GM19043 (cell line): ENCODE measurements at regions not wholly inside any gene's neighbourhood (a gene's known extent, or its start where the extent isn't known, plus 50 kb on each side); places are given as distances from the start of the nearest gene placed in this dataset.

Source experiments
- ATAC-seq: cut with Tn5 transposase; IDR thresholded peaks from one replicate; pipeline ENCODE4 v1.9.1; 2021; ENCODE audit warnings: low read depth; ENCODE audit not compliant: unreplicated experiment

GRCh38 chr1:209375671-209376365, 207.7 kb upstream of the CAMK1G start:
- ATAC-seq = no peak

DNA sequence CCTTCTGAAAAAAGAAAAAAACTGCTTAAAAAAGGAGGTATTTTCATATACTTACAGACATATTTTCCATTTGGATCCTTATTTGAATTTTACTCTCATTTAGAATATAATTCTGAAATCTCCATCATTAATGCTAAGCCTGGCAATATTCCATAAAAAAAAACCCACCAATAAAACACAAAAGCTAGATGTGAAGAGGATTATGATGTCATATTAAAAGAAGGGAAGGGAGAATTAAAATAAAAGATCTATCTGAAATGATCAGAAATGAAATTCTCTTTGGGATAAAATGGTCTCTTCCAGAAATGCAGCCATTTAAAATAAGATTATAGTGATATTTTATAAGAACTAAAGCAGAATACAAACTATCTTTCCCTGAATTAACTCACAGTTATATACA, 206.7 kb upstream of the CAMK1G start:
- ATAC-seq = no peak

GRCh38 chr1:209377995-209378394, 205.5 kb upstream of the CAMK1G start:
- ATAC-seq = no peak

DNA sequence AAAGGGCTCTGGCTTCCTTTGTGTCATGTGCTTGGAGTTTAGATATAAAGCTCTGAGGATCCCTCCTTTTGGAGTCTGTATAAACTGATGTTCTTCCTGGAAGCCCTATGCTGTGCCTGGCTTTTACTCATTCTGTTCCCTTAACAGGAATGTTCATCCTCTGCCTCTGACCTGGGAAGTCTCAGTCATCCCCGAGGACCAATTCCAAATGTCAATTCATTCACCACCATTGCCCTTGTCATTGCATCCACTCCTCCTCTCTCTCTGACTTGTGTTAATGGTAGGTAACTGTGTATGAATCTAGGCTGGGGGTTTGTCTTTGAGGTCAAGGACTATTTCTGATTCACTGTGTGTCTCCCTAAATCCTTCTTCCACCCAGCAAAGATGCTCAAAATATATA, 204.2 kb upstream of the CAMK1G start:
- no peak for ATAC-seq

GRCh38 chr1:209380420-209380819, 203.1 kb upstream of the CAMK1G start:
- ATAC-seq = no peak

GRCh38 chr1:209382231-209383100, 201.0 kb upstream of the CAMK1G start:
- ATAC-seq = no peak

DNA sequence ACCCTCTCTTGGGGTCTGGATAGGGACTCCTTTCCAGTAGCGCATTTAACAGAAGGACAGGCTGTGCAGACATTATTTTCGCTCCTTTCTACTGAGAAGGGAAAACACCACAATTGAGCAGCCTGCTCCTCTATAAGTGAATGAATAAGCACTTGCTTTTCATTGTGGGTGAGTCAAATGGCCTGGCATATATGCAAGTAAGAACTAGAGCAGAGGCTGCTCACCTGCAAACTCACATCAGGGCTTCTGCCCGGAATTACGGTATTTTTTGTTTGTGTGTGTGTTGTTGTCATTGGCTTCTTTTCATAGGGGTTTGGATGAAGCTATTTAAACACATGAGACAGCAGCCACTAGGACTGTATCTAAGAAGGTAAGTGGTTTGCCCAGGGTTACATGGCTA, 200.1 kb upstream of the CAMK1G start:
- ATAC-seq = no peak

DNA sequence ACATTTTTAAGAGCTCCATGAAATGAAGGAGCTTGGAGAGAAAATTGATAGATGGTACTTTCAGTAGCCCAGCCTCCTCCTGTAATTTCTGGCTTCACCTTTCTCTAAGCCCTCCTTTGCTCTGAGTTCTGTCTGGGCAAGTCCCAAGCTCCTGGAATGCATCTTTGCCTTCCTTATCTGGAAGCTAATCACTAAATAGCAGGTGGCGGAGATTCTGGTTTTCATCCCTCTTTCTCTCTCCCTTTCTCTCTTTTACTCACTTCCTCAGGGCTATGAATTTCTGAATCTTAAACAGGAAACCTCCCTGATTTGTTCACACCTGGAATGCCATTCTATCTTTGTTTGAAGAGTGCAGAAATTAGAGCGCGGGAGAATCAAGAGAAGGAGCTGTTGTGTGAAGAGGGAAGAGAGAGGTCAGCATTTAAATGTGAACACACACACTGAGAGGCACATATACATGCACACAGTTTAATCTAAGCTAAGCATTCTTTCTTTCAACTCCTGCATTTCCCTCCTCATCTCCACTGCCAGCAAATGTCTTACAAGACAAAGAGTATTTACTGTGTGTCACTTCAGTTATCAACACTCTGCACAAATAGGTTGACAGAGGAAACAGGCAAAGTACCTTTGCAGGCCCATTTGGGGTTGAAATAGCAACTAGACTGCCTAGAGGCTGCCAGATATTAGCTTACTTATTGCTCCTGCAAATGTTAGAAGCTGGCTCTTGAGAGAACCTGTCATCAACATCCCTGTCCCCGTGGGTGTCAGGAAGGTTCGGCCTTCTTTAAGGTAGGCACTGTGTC, 199.4 kb upstream of the CAMK1G start:
- no peak for ATAC-seq

DNA sequence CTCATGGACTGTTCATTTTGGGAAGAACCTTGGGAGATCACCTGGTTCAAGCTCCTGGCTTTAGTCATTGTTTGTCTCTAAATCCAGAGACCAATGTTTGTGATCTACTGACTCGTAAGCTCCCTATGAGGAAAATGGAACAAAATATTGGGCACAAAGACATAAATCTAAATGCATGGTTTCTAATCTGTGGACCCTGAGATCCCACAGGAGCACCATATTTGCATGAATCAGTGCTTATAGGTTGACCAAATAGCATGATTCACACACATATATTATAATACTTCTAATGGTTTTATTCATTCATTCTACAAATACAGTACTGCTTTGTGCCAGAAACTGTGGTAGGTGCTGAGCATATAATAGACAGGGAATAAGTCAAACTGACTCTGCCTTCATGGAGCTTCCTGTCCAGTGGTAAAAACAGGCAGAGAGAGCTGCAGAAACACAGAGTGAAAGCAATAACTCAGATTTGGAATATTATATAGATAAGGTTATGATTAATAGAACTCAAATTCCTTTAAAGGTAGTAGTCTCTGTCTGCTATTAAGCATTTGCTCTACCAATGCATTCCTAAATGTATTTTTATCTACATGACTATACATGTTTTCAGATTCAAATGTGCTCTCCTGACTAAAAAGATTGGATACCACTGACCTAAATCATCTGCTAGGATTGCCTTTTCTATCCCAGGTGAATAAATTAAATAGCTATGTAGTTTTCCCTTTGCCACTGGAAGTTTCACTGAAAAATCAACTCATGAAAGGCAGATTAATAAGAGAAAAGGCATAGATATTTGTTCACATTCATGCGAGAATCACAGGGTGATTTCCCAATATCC, 198.6 kb upstream of the CAMK1G start:
- no peak for ATAC-seq

- ATAC-seq = no peak
These were observed 197.4 kb upstream of the CAMK1G start for GRCh38 chr1:209386156-209386555.

GRCh38 chr1:209387271-209387968, 196.1 kb upstream of the CAMK1G start:
- no peak for ATAC-seq

DNA sequence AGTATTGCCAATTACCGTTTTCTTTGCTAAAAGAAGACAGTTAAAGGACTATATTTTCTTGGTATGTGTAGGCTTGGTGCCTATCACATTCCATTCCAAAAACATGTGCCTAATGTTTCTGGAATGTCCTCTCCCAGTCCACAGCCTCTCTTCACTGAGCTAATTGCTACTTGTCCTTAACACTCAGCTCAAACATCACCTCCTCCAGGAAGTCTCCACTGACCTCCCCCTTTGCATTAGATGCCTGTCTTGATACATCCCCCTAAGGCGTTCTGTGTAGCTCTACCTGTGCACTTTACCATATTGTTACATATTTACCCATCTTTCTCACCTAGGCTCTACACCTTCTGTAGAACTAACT, 195.6 kb upstream of the CAMK1G start:
- no peak for ATAC-seq

DNA sequence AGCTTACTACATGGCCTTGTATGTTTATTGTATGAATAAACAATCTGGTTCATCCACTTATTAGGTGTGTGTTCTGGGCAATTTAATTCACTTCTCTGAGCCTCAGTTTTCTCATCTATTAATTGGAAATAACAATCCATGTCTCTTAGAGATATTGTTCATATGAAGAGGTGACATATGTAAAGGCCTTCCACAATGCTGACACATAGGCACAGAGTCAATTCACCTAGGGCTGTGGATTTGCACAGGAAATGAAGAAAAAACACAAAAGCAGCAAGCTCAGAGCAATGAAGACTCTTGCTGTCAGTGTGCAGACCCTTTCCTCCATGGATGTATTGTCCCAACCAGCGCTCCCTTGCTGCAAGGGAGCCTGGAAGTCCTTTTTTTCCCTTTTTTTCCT, 195.2 kb upstream of the CAMK1G start:
- ATAC-seq = no peak

DNA sequence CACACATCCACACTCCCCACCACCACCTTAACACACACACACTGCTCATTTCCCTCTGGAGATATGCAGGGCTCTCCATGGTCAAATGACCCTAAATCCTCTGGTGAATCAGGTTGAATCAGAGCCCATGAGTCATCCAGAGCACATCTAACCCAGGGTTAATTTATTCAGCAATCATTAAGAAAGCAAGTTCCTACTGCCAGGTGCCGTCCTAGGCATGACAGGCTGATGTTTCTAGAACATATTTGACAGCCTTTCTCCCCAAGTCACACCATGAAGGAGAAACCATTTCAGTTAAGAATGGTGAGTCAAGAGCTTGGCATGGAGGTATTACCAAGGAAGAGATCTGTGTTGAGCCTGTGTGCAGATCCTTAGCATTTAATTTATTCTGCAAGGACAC, 194.3 kb upstream of the CAMK1G start:
- no peak for ATAC-seq

DNA sequence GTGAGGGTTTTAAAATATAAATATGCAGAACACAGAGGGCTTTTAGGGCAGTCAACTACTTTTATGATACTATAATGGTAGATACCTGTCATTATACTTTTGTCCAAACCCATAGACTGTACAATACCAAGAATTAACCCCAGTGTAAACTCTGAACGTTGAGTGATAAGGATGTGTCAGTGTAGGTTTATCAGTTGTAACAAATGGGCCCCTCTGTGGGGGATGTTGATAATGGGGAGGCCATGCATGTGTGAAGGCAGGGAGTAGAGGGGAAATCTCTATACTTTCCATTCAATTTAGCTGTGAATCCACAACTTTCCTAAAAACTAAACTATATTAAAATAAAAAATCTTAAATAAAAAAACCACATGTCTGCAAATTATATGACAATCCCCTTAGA, 193.5 kb upstream of the CAMK1G start:
- no peak for ATAC-seq

DNA sequence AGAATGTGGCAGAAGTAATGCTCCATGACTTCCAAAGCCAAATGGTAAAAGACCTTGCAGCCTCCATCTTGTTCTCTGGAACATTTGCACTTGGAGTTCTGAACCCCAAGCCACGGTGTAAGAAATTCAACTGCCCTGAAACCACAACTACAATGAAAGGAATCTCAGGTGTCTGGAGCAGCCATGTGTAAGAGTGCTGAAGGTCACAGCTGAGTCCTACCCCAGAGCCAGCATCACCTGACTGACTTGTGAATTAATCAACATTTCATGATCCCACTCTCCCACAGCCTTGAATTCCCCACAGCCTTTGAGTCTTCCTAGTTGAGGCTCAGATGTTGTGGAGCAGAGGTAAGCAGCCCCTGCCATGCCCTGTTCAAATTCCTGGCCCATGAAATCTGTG, 192.8 kb upstream of the CAMK1G start:
- no peak for ATAC-seq

GRCh38 chr1:209391792-209392191, 191.7 kb upstream of the CAMK1G start:
- no peak for ATAC-seq

- ATAC-seq = no peak
These were observed 188.3 kb upstream of the CAMK1G start for GRCh38 chr1:209395169-209395568.

DNA sequence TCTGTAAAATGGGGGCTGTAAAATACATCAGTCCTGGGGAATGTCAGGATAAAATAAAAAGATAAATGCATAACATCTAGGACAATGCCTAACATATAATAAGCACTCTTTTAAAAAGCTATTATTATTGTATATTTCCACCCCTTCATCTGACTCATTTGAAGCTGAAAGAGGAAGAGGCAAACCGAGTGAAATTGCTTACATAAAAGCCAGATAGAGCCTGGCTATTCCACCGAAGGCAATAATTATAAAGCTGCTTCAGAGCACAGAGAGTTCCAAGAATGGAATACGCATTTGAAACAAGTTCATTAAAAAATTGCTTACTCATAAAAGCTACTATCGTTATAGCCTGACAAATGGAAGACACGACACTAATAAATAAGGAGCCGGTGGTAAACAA, 186.1 kb upstream of the CAMK1G start:
- ATAC-seq = no peak

- no peak for ATAC-seq
These were observed 185.6 kb upstream of the CAMK1G start for GRCh38 chr1:209397910-209398309.
